Cardiac septum (tissue), 1 donor: ENCODE measurements at regions not wholly inside any gene's neighbourhood (a gene's known extent, or its start where the extent isn't known, plus 50 kb on each side); places are given as distances from the start of the nearest gene placed in this dataset.
A peak's percentile ranks its signal among the peaks of the same experiment; 100 is the strongest.

Experiments used
- DNase-seq: peaks from one replicate; pipeline ENCODE4 v3.0.0-alpha.2; 2020; ENCODE audit warnings: low spot score
- intact Hi-C: fragments of 100-400 bp; cut with DNase I; formaldehyde crosslinking; loops from one replicate; pipeline ENCODE4 v1.14.0; 2022
- donor health status: DM: no; HTN: no; CAD: no.

GRCh38 chr2:12824778-12825379 is 108.1 kb downstream of the TRIB2 start:
- intact Hi-C loops: loop anchor here (5.0 kb wide), 2 partner anchors 93 to 177 kb away; no protein-coding TSS in a partner anchor
- DNase-seq: peak; percentile 78

DNA sequence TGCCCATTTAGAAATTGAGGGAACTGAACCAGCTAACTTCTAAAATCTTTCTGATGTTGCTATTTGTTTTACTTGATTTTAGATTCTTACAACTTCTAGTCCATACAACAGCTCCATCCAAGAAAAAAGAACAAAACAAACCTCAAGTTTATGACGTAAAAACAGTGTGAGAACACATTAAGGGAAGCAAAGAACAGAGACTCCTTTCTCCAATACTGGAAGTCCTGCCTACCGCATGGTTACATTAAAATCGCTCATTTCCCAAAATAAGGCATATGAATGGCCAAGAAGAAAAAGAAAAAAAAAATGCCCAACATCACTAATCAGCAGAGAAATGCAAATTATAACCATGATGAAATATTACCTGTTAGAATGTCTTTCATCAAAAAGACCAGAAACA is 110.0 kb downstream of the TRIB2 start:
- intact Hi-C loops: no loop called here

GRCh38 chr2:12827721-12828120 is 111.0 kb downstream of the TRIB2 start:
- intact Hi-C loops: no loop called here
- no peak for DNase-seq

More for the DNA sequence above, 110.0 kb downstream of the TRIB2 start:
- DNase-seq: no peak

DNA sequence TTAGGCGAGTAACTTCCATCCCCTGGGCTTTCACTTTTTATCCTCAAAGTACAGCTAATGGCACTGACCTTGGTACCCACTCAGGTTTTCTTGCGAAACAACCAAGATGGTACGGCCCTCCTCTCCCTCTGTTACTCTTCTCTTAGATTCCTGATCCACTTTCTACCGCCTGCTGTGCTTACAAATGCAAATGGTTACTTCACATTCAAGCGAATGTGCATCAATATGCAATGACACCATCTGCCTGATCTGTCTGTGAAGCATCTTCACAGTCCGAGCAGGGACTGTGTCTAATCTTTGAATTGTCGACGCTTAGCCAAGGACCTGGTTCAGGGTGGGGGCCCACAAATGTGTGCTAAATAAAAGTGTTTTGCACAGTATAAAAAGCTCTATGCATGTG is 112.2 kb downstream of the TRIB2 start:
- DNase-seq: no peak
- intact Hi-C loops: no loop called here

GRCh38 chr2:12831016-12831415 is 114.3 kb downstream of the TRIB2 start:
- intact Hi-C loops: loop anchor here (5.0 kb wide), 1 partner anchor 51 kb away; no protein-coding TSS in a partner anchor
- DNase-seq: no peak

DNA sequence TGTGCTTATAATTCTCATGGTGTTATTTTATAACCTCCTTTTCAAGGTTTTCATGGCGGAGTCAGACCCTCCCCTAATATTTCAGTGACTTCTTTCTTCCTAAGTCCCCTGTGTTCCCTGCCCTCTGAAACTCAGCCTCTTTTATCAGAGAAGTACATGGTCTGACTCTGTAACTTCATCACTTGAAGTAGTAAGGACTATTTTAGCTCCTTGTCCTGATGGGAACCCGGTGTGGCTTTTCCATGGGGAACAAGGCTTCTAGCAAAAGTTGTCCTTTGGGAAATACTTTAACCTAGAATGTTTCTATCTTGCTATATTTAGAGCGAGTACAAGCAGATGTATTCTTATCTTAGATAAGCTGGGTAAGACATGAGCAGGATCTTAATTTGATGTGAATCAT is 117.5 kb downstream of the TRIB2 start:
- intact Hi-C loops: loop anchor here (5.0 kb wide), 1 partner anchor 48 kb away; no protein-coding TSS in a partner anchor
- DNase-seq: no peak

DNA sequence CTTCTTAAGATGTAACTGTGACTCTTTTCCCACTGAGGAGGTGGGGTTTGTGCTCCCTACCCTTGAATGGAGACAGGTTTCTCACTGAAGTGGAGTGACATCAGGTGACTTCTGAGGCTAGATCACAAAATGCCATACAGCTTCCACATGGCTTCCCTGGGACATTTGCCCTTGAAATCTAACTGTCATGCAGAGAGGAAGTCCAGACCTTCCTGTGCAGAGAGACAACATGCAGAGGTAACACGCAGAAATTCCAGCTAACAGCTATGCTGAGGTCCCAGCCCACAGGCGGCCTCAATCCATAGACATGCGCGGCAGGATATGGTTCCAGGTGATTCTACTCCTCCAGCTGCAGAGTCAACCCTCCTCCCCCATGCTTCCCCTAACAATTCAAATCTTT is 119.0 kb downstream of the TRIB2 start:
- intact Hi-C loops: no loop called here
- DNase-seq: no peak

DNA sequence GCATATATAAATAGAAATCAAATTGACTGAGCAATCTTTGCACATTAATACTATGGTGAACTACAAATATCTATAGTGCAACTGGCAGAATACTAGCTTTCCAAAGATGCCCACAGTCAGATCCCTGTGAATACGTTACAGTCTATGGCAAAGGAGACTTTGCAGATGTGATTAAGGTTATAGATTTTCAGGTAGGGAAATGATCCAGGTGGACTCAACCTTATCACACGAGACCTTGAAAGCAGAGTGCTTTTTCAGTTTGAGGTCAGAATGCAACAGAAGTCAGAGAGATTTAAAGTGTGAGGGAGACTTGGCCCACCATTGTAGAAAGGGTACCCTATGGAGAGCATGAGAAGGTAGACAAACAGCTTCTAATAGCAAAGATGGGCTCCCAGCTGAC is 122.6 kb downstream of the TRIB2 start:
- intact Hi-C loops: no loop called here

GRCh38 chr2:12841021-12841420 is 124.3 kb downstream of the TRIB2 start:
- no peak for DNase-seq
- intact Hi-C loops: no loop called here

More for the DNA sequence above, 122.6 kb downstream of the TRIB2 start:
- no peak for DNase-seq

GRCh38 chr2:12842917-12843316 is 126.2 kb downstream of the TRIB2 start:
- DNase-seq: no peak
- intact Hi-C loops: no loop called here

DNA sequence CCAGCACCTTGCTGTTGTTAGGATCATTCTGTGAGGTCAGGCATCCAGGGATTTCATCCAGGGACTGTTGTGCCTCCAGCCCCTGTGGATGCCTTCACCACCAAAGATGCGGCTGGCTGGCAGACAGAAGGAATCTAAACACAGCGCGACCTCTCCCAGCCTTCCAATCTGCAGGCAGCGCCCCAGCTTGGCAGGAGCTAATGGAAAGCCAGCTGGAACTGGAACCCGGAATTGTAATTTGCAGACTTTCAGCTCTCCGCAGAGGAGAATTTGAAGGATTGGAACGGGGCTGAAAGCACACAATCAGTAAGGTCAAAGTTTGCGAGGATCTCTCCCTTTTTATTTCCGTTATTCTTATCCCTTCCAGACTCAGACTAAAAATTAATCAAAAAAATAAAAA is 127.8 kb downstream of the TRIB2 start:
- intact Hi-C loops: no loop called here
- no peak for DNase-seq

GRCh38 chr2:12847694-12848575 is 131.2 kb downstream of the TRIB2 start:
- intact Hi-C loops: loop anchor here (5.0 kb wide), 1 partner anchor 69 kb away; no protein-coding TSS in a partner anchor
- no peak for DNase-seq

- DNase-seq: no peak
- intact Hi-C loops: no loop called here
Observed at GRCh38 chr2:12852135-12852534, 135.4 kb downstream of the TRIB2 start.

DNA sequence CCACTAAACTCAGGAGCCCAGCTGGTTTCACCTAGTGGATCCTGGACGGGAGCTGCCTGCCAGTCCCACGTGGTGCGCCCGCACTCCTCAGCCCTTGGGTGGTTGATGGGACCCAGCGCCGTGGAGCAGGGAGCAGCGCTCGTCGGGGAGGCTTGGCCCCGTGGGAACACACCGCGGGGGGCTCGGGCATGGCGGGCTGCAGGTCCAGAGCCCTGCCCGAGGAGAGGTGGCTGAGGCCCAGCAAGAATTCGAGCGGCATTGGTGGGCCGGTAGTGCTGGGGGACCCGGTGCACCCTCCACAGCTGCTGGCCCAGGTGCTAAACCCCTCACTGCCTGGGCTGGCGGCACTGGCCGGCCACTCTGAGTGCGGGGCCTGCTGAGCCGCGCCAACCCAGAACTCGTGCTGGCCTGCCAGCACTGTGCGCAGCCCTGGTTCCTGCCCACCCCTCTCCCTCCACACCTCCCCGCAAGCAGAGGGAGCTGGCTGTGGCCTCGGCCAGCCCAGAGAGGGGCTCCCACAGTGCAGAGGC is 137.3 kb downstream of the TRIB2 start:
- no peak for DNase-seq
- intact Hi-C loops: no loop called here

- intact Hi-C loops: no loop called here
- DNase-seq: no peak
Observed at GRCh38 chr2:12855508-12855907, 138.8 kb downstream of the TRIB2 start.

DNA sequence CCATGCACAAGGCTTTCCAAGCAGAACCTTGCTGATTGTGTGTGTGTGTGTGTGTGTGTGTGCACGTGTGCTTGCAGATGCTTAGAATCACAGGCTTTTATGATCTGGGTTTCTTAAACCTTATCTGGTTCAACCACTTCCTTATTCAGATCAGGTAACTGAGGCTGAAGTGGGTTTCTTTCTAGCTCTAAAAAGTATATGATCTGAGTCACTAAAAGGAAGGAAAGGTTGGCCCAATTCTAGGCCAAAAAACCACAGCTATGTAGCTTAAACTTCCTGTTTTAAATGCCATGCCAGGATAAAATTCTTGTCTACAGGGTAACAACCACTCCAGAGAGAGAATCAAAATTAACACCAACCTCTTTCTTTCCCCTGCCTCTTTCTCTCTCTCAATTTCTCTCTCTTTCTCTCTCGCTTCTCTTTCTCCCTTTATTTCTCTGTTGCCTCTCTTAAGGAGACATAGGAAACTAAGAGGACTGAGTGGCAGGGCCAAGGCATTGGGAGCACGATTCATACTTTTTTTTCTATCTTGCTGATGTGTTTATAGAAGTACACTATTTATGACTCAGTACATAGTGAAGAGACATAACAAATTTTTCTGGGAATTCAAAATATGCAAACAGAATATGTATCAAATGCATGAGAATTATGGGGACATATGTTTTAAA is 140.3 kb downstream of the TRIB2 start:
- intact Hi-C loops: no loop called here
- no peak for DNase-seq

DNA sequence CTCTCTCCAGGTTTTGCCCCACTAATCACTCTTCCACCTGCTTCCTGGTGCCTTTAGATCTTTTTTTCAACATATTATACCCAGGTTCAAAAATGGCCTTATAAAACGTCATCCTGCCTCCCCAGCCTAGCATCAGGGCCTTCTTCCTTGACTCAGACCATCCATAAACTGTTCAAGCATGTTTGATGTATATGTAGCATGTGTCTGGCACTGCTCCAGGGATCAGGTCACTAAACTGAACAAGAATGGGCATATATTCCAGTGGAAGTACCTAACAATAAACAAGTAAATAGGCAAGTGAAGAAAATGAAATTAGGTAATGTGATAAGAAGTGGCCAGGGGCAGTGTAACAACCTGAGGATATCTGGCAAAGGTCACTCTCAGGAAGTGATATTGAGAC is 141.2 kb downstream of the TRIB2 start:
- intact Hi-C loops: no loop called here

GRCh38 chr2:12858786-12859185 is 142.1 kb downstream of the TRIB2 start:
- DNase-seq: no peak
- intact Hi-C loops: no loop called here

More for the DNA sequence above, 141.2 kb downstream of the TRIB2 start:
- DNase-seq: no peak

DNA sequence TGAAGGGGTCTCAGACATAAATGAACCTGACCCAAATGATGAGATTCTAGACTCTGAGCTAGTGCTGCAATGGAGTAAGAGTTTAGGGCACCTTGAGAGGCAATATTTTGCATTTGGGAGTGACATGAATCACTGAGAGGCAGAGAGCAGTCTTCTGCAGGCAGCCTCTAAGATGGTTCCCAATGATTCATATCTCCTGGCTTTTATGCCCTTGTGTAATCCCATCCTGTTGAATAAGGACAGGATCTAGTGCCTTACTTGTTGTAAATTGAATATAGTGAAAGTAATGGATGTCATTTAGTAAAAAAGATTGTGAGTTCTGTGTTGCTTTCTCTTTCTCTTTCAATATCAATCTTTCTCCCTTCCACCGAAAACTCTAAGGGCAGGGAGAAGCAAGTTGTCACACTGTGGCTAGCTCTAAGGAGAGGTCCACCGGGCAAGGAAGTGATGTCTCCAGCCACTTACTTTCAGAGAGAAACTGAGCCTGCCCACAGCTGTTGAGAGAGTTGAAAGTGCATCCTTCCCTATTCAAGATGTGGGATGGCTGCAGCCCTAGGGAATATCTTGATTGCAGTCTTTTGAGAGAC is 144.7 kb downstream of the TRIB2 start:
- intact Hi-C loops: no loop called here
- DNase-seq: no peak

DNA sequence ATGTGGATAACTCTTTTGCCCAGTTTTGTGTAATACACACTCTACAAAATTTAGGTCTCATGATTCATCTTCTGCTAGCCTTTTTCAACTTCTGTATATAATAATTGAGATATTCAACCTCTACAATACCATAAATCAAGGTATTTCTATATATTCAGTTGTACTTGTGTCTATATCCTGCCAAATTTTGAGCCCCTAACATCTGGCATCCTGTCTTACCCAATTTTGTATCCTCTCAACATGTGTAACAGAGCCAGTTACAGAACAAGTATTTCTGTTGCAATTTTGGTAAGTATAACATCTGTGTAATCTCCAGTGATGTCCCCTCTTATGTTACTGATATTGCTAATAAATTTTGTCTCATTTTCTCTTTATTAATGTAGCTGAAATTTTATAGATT is 145.8 kb downstream of the TRIB2 start:
- intact Hi-C loops: no loop called here

More for the DNA sequence above, 145.8 kb downstream of the TRIB2 start:
- DNase-seq: no peak
